ENCODE measurements at regions not wholly inside any gene's neighbourhood (a gene's known extent, or its start where the extent isn't known, plus 50 kb on each side); places are given as distances from the start of the nearest gene placed in this dataset.

- no peaks in the 10 kb centered on the region for H3K36me3 ChIP-seq (ENCODE audit: control insufficient read depth, insufficient read depth, low read length)
- H3K4me3 ChIP-seq (ENCODE audit: low read depth, low read length): no peak overlapping the region
- H3K27ac ChIP-seq: no peak overlapping the region
- H3K4me2 ChIP-seq (ENCODE audit: low read length): no peak overlapping the region
- no peaks in the 10 kb centered on the region for H3K79me2 ChIP-seq
- no peak overlapping the region for H3K9ac ChIP-seq
- no peak for TF ChIP-seq CTCF (IDR thresholded peaks at IDR 0.05)
- H3K27me3 ChIP-seq (ENCODE audit: control insufficient read depth, insufficient read depth, low read length): no peaks in the 10 kb centered on the region
- no peaks in the 10 kb centered on the region for H3K9me3 ChIP-seq (ENCODE audit: control insufficient read depth, low read length)
- no peaks in the 10 kb centered on the region for H3K4me1 ChIP-seq
- H2AFZ ChIP-seq: no peak overlapping the region
These were observed 59.9 kb downstream of the BMP4 start for GRCh38 chr14:53896726-53897125.

GRCh38 chr14:53894456-53894855, 62.2 kb downstream of the BMP4 start:
- H3K27me3 ChIP-seq (ENCODE audit: control insufficient read depth, insufficient read depth, low read length): no peaks in the 10 kb centered on the region
- H3K4me2 ChIP-seq (ENCODE audit: low read length): no peak overlapping the region
- no peak overlapping the region for H3K9ac ChIP-seq
- TF ChIP-seq CTCF (IDR thresholded peaks at IDR 0.05): no peak
- H2AFZ ChIP-seq: no peak overlapping the region
- no peaks in the 10 kb centered on the region for H3K36me3 ChIP-seq (ENCODE audit: control insufficient read depth, insufficient read depth, low read length)
- H3K4me3 ChIP-seq (ENCODE audit: low read depth, low read length): no peak overlapping the region
- H3K4me1 ChIP-seq: no peaks in the 10 kb centered on the region
- H3K79me2 ChIP-seq: no peaks in the 10 kb centered on the region
- H3K9me3 ChIP-seq (ENCODE audit: control insufficient read depth, low read length): no peaks in the 10 kb centered on the region
- no peak overlapping the region for H3K27ac ChIP-seq

- H3K4me1 ChIP-seq: no peaks in the 10 kb centered on the region
- H3K36me3 ChIP-seq (ENCODE audit: control insufficient read depth, insufficient read depth, low read length): no peaks in the 10 kb centered on the region
- no peaks in the 10 kb centered on the region for H3K27me3 ChIP-seq (ENCODE audit: control insufficient read depth, insufficient read depth, low read length)
- no peak overlapping the region for H2AFZ ChIP-seq
- TF ChIP-seq CTCF (IDR thresholded peaks at IDR 0.05): no peak
- H3K79me2 ChIP-seq: no peaks in the 10 kb centered on the region
- no peak overlapping the region for H3K27ac ChIP-seq
- H3K9ac ChIP-seq: no peak overlapping the region
- no peaks in the 10 kb centered on the region for H3K9me3 ChIP-seq (ENCODE audit: control insufficient read depth, low read length)
- no peak overlapping the region for H3K4me2 ChIP-seq (ENCODE audit: low read length)
- no peak overlapping the region for H3K4me3 ChIP-seq (ENCODE audit: low read depth, low read length)
These were observed 63.3 kb downstream of the BMP4 start for GRCh38 chr14:53893374-53893773.

GRCh38 chr14:53890611-53891101, 66.0 kb downstream of the BMP4 start:
- H3K27ac ChIP-seq: no peak overlapping the region
- no peaks in the 10 kb centered on the region for H3K27me3 ChIP-seq (ENCODE audit: control insufficient read depth, insufficient read depth, low read length)
- TF ChIP-seq CTCF (IDR thresholded peaks at IDR 0.05): no peak
- no peaks in the 10 kb centered on the region for H3K4me1 ChIP-seq
- no peaks in the 10 kb centered on the region for H3K79me2 ChIP-seq
- H3K4me3 ChIP-seq (ENCODE audit: low read depth, low read length): no peak overlapping the region
- no peaks in the 10 kb centered on the region for H3K9me3 ChIP-seq (ENCODE audit: control insufficient read depth, low read length)
- no peaks in the 10 kb centered on the region for H3K36me3 ChIP-seq (ENCODE audit: control insufficient read depth, insufficient read depth, low read length)
- H3K4me2 ChIP-seq (ENCODE audit: low read length): no peak overlapping the region
- no peak overlapping the region for H2AFZ ChIP-seq
- no peak overlapping the region for H3K9ac ChIP-seq

GRCh38 chr14:53888535-53889386, 67.9 kb downstream of the BMP4 start:
- TF ChIP-seq CTCF (IDR thresholded peaks at IDR 0.05): no peak
- H3K27ac ChIP-seq: no peak overlapping the region

More at GRCh38 chr14:53888535-53889386, 67.9 kb downstream of the BMP4 start:
- Histone ChIP-seq H3K4me3 (ENCODE audit: low read depth, low read length) (no peak overlapping the region), H3K9me3 (ENCODE audit: control insufficient read depth, low read length) (no peaks in the 10 kb centered on the region), H3K36me3 (ENCODE audit: control insufficient read depth, insufficient read depth, low read length) (no peaks in the 10 kb centered on the region), H3K4me2 (ENCODE audit: low read length) (no peak overlapping the region), H3K79me2 (no peaks in the 10 kb centered on the region), H3K9ac (no peak overlapping the region), H2AFZ (no peak overlapping the region), H3K4me1 (no peaks in the 10 kb centered on the region), H3K27me3 (ENCODE audit: control insufficient read depth, insufficient read depth, low read length) (no peaks in the 10 kb centered on the region)
